Endodermal cell (in vitro differentiated cells): ENCODE measurements at regions not wholly inside any gene's neighbourhood (a gene's known extent, or its start where the extent isn't known, plus 50 kb on each side); places are given as distances from the start of the nearest gene placed in this dataset.

Source experiments
- DNase-seq: peaks from one replicate; pipeline ENCODE4 v3.0.0-alpha.2; 2017
- H3K27ac ChIP-seq: 2 replicates; pipeline ENCODE4 v1.5.1; 2013; ENCODE audit warnings: mild to moderate bottlenecking, low read depth, low read length, moderate library complexity
- H3K27me3 ChIP-seq: 2 replicates; pipeline ENCODE4 v1.6.1; 2013; ENCODE audit warnings: mild to moderate bottlenecking, low read length, moderate library complexity; ENCODE audit not compliant: insufficient read depth, control insufficient read depth, poor library complexity, severe bottlenecking
- H3K36me3 ChIP-seq: 2 replicates; pipeline ENCODE4 v1.7.0; 2013; ENCODE audit warnings: mild to moderate bottlenecking, low read length, moderate library complexity; ENCODE audit not compliant: control insufficient read depth, insufficient read depth
- H3K4me1 ChIP-seq: one replicate; pipeline ENCODE4 v1.7.0; 2013; ENCODE audit warnings: low read length; ENCODE audit not compliant: control insufficient read depth, insufficient read depth
- H3K4me3 ChIP-seq: 2 replicates; pipeline ENCODE4 v1.5.1; 2013; ENCODE audit warnings: mild to moderate bottlenecking, low read length, moderate library complexity
- H3K9ac ChIP-seq: 2 replicates; pipeline ENCODE4 v1.6.1; 2013; ENCODE audit warnings: mild to moderate bottlenecking, low read length, moderate library complexity; ENCODE audit not compliant: poor library complexity, severe bottlenecking; ENCODE audit errors: extremely low read depth
- H3K9me3 ChIP-seq: 2 replicates; pipeline ENCODE4 v1.6.1; 2013; ENCODE audit warnings: mild to moderate bottlenecking, low read length, moderate library complexity; ENCODE audit not compliant: control insufficient read depth
- H3K27ac Mint-ChIP-seq: 2 replicates; pipeline ENCODE4 v1.8.0; 2020; ENCODE audit warnings: mixed read lengths
- H3K27me3 Mint-ChIP-seq: 2 replicates; pipeline ENCODE4 v1.8.0; 2021; ENCODE audit warnings: mild to moderate bottlenecking, mixed read lengths; ENCODE audit not compliant: insufficient read depth
- H3K36me3 Mint-ChIP-seq: 2 replicates; pipeline ENCODE4 v1.8.0; 2020; ENCODE audit warnings: low read depth, mixed read lengths
- H3K4me1 Mint-ChIP-seq: 2 replicates; pipeline ENCODE4 v1.8.0; 2020; ENCODE audit warnings: mixed read lengths
- H3K4me3 Mint-ChIP-seq: 2 replicates; pipeline ENCODE4 v1.8.0; 2020; ENCODE audit warnings: mild to moderate bottlenecking, moderate library complexity, mixed read lengths
- H3K9me3 Mint-ChIP-seq: 2 replicates; pipeline ENCODE4 v1.8.0; 2020; ENCODE audit warnings: mild to moderate bottlenecking, mixed read lengths
- WGBS, 2 experiments: methylation state at CpG; one replicate each; pipeline versions ENCODE4 v1.1.5 to v1.1.7; 2013; ENCODE audit warnings: missing lambda C conversion rate in 2 of 2, mixed read lengths in 1 of 2; ENCODE audit not compliant: insufficient coverage in 1 of 2, insufficient read length in 1 of 2; 5-methylcytosine and 5-hydroxymethylcytosine counted together
- TF ChIP-seq, protein P1 (sequence below): fragments of 200-600 bp; sonication (generic); conservative IDR thresholded peaks from 2 replicates; pipeline ENCODE4 v1.5.0; 2021; ENCODE audit warnings: antibody characterized with exemption, mild to moderate bottlenecking

GRCh38 chr6:93086351-93086750 lies 333.0 kb downstream of the EPHA7 start:
- H3K36me3 Mint-ChIP-seq: no peaks in the 10 kb centered on the region
- no peak overlapping the region for H3K4me3 Mint-ChIP-seq
- H3K9ac ChIP-seq: no peak overlapping the region
- no peaks in the 10 kb centered on the region for H3K27me3 ChIP-seq
- no peaks in the 10 kb centered on the region for H3K27me3 Mint-ChIP-seq
- no peaks in the 10 kb centered on the region for H3K9me3 Mint-ChIP-seq
- peaks cover 3% of the 10 kb centered on the region for H3K4me1 ChIP-seq
- no peaks in the 10 kb centered on the region for H3K9me3 ChIP-seq
- no peak overlapping the region for H3K27ac ChIP-seq
- no peak for DNase-seq
- H3K27ac Mint-ChIP-seq: no peak overlapping the region
- H3K36me3 ChIP-seq: no peaks in the 10 kb centered on the region
- H3K4me3 ChIP-seq: no peak overlapping the region
- H3K4me1 Mint-ChIP-seq: peaks cover 33% of the 10 kb centered on the region
- TF ChIP-seq, protein P1, sequence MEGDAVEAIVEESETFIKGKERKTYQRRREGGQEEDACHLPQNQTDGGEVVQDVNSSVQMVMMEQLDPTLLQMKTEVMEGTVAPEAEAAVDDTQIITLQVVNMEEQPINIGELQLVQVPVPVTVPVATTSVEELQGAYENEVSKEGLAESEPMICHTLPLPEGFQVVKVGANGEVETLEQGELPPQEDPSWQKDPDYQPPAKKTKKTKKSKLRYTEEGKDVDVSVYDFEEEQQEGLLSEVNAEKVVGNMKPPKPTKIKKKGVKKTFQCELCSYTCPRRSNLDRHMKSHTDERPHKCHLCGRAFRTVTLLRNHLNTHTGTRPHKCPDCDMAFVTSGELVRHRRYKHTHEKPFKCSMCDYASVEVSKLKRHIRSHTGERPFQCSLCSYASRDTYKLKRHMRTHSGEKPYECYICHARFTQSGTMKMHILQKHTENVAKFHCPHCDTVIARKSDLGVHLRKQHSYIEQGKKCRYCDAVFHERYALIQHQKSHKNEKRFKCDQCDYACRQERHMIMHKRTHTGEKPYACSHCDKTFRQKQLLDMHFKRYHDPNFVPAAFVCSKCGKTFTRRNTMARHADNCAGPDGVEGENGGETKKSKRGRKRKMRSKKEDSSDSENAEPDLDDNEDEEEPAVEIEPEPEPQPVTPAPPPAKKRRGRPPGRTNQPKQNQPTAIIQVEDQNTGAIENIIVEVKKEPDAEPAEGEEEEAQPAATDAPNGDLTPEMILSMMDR: no peak

GRCh38 chr6:93083337-93084230 lies 335.8 kb downstream of the EPHA7 start:
- H3K4me1 ChIP-seq: peaks cover 3% of the 10 kb centered on the region
- WGBS, 2 experiments: 100% methylated on average over 1 of the region's 1 CpG; no CpG with 5 or more reads in 1 of the 2 experiments

GRCh38 chr6:93081901-93082300 lies 337.5 kb downstream of the EPHA7 start:
- no peaks in the 10 kb centered on the region for H3K9me3 Mint-ChIP-seq
- no peak overlapping the region for H3K4me3 Mint-ChIP-seq
- Histone ChIP-seq H3K4me1 (peaks cover 3% of the 10 kb centered on the region), H3K4me3 (no peak overlapping the region), H3K27me3 (no peaks in the 10 kb centered on the region), H3K27ac (no peak overlapping the region), H3K9me3 (no peaks in the 10 kb centered on the region), H3K36me3 (no peaks in the 10 kb centered on the region), H3K9ac (no peak overlapping the region)
- 83 to 88% methylated on average over 1 to 3 of the region's 3 CpGs for WGBS, 2 experiments
- H3K27me3 Mint-ChIP-seq: peaks cover 2% of the 10 kb centered on the region
- H3K27ac Mint-ChIP-seq: no peak overlapping the region
- H3K4me1 Mint-ChIP-seq: peaks cover 30% of the 10 kb centered on the region
- no peak for DNase-seq
- TF ChIP-seq, protein P1: no peak
- H3K36me3 Mint-ChIP-seq: no peaks in the 10 kb centered on the region

More at GRCh38 chr6:93083337-93084230, 335.8 kb downstream of the EPHA7 start:
- H3K9ac ChIP-seq: no peak overlapping the region
- no peaks in the 10 kb centered on the region for H3K9me3 Mint-ChIP-seq
- peaks cover 2% of the 10 kb centered on the region for H3K27me3 Mint-ChIP-seq
- H3K27me3 ChIP-seq: no peaks in the 10 kb centered on the region
- H3K4me3 Mint-ChIP-seq: no peak overlapping the region
- no peak overlapping the region for H3K27ac Mint-ChIP-seq
- no peak overlapping the region for H3K27ac ChIP-seq
- DNase-seq: no peak
- no peaks in the 10 kb centered on the region for H3K9me3 ChIP-seq
- TF ChIP-seq, protein P1: no peak
- no peaks in the 10 kb centered on the region for H3K36me3 ChIP-seq
- peaks cover 33% of the 10 kb centered on the region for H3K4me1 Mint-ChIP-seq
- H3K36me3 Mint-ChIP-seq: no peaks in the 10 kb centered on the region
- no peak overlapping the region for H3K4me3 ChIP-seq
